ENCODE measurements at regions not wholly inside any gene's neighbourhood (a gene's known extent, or its start where the extent isn't known, plus 50 kb on each side); places are given as distances from the start of the nearest gene placed in this dataset.
"Not testable (repeated sequence)": the region's sequence is repeated elsewhere in the genome, so short reads cannot be mapped to it uniquely, and the experiment has no call there.

DNA sequence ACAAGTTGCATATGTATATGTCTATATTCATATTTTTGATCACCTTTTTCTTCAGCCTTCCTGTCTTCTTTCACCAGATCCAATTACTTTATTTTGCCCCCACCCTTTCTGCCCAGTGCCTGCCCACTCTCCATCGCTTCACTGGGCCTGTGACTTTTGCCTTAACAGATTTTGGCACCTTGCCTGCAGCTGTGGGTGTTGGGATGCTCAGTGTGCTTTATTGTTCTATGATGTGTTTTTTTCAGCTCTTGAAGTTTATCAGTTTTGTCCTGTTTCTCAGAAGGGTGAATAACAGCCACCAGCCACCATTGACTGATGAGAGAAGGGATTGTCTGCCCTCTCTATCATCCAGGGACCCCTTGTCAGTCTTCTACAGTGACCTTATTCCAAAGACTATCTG lies 77.2 kb upstream of the GALNT7 start:
- POLR2A ChIA-PET, result no interaction called here
- Mint-ChIP-seq H3K36me3 (no peaks in the 10 kb centered on the region), H3K4me3 (no peak overlapping the region), H3K27me3 (peaks cover 14% of the 10 kb centered on the region), H3K9me3 (no peaks in the 10 kb centered on the region), H3K27ac (no peak overlapping the region), H3K4me1 (ENCODE audit: low read depth) (no peaks in the 10 kb centered on the region)
- no peak for DNase-seq
- intact Hi-C loops (cut with micrococcal nuclease), result no loop called here
- CTCF ChIA-PET, result interaction anchor here (0.6 kb wide), 1 partner anchor 195 kb away, joined by 3 read pairs; no protein-coding TSS in a partner anchor

DNA sequence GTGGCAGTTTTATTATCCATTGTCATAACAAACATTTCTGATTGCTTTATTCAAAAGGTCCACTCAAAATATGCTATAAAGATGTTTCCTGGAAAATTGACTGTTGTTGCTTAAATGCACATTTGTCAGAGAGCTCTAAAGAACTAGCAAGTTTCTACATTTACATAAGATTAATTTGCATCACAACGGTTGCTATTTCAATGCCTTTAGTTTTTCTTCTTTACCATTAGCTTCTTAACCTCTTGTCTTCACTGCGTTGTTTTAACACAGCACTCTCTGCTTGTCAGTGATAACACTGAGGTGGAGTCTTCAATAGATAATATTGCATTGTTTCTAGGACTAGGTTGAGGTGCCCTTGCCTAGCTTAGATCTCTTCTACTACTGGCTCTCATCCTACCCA lies 76.7 kb upstream of the GALNT7 start:
- Mint-ChIP-seq H3K36me3 (no peaks in the 10 kb centered on the region), H3K27ac (no peak overlapping the region), H3K9me3 (no peaks in the 10 kb centered on the region), H3K27me3 (peaks cover 14% of the 10 kb centered on the region), H3K4me1 (ENCODE audit: low read depth) (no peaks in the 10 kb centered on the region), H3K4me3 (no peak overlapping the region)
- POLR2A ChIA-PET, result no interaction called here
- no peak for DNase-seq
- CTCF ChIA-PET, result interaction anchor here (0.6 kb wide), 1 partner anchor 195 kb away, joined by 3 read pairs; no protein-coding TSS in a partner anchor
- intact Hi-C loops (cut with micrococcal nuclease), result no loop called here

DNA sequence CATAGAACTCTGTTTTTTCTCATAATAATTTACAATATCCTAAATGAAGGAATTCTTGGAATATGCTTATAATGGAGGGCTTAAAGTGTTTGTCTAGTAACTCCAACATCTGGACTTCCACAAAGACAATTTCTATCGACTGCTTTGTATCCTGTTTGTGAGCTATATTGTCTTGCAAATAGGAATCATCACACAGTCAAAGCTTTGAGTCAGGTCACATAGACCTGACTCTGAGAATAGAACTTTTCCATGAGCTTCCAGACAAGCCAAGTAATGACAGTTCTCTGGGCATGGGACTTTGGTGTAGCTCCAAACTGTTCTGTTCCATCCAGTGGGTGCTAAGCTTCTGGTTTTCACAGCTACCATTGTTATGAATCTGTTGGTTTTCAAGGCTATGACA lies 75.2 kb upstream of the GALNT7 start:
- no peaks in the 10 kb centered on the region for H3K36me3 Mint-ChIP-seq
- H3K27me3 Mint-ChIP-seq, result peaks cover 7% of the 10 kb centered on the region
- ChIA-PET CTCF (no interaction called here), POLR2A (no interaction called here)
- H3K9me3 Mint-ChIP-seq, result no peaks in the 10 kb centered on the region
- no peaks in the 10 kb centered on the region for H3K4me1 Mint-ChIP-seq (ENCODE audit: low read depth)
- DNase-seq, result no peak
- H3K4me3 Mint-ChIP-seq, result no peak overlapping the region
- intact Hi-C loops (cut with micrococcal nuclease), result no loop called here
- no peak overlapping the region for H3K27ac Mint-ChIP-seq

DNA sequence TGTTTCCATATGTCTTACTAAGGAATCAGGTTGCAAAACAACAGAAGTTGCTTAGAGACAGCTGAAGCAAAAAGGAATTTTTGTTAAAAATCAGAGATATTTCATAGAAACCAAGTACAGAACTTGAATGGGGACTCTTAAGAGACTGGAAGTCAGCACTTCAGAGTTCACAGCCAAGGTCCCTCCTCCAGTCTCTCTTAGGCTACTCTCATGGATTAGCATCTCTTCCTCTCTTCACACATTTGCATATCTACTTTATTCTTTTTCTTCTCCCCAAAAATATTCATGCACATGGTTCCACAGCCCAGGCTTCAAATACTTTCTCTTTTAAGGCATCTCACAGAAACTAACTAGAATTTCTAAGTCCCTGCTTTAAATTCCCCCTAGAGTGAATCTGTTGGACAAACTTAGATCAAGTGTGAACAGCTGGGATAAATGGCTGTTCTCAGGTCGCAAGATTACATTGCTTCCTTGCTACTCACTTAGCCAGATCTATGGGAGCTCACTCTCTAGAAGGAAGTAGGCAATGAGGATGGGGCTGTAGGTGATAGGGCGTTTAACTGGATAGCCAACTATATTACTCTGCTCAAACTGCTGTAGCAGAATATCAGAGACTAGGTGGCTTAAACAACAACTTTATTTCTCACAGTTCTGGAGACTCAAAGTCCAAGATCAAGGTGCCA lies 73.7 kb upstream of the GALNT7 start:
- Mint-ChIP-seq H3K27me3 (peaks cover 5% of the 10 kb centered on the region), H3K27ac (no peak overlapping the region), H3K9me3 (no peaks in the 10 kb centered on the region), H3K4me3 (no peak overlapping the region), H3K4me1 (ENCODE audit: low read depth) (no peaks in the 10 kb centered on the region), H3K36me3 (no peaks in the 10 kb centered on the region)
- intact Hi-C loops (cut with micrococcal nuclease), result no loop called here
- ChIA-PET CTCF (no interaction called here), POLR2A (no interaction called here)
- no peak for DNase-seq

DNA sequence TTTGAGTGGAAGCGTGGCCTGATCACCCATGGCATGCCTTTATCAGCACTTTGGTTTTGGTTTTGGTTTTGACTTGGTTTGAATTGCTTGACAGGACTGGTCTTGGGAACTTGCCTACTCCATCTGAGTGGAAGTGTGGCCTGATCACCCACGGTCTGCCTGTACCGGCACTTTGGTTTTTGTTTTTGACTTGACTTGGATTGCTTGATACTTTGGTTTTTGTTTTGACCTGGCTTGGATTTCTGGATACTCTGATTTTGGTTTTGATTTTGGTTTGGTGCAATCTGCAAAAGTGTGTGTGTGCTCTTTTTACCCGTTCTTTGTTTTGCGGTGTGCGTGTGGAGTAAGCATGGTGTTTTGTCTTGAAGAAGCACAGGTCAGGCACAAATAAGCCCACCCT lies 69.2 kb upstream of the GALNT7 start:
- POLR2A ChIA-PET; H3K27me3 Mint-ChIP-seq; H3K4me1 Mint-ChIP-seq (ENCODE audit: low read depth); H3K4me3 Mint-ChIP-seq; H3K36me3 Mint-ChIP-seq; CTCF ChIA-PET; H3K9me3 Mint-ChIP-seq; H3K27ac Mint-ChIP-seq; DNase-seq; intact Hi-C loops (cut with micrococcal nuclease): not testable (repeated sequence)

DNA sequence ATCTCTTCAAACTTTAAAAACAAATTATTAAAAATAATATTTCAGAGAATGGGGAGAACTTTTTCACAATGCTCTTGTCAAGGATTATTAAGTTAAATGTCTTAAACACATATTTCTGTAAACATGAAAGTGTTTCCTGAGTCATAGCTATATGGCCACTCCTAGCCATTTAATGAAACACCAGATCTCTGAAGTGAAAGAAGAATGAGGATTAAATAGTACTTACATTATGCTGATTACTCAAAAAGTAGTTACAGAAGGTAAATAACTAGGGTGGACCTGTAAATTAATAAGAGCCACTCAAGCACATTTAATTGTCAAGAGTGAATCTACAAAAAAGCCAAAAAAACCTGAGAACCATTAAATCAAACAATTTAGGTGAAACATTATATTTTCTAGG lies 57.6 kb upstream of the GALNT7 start:
- H3K27ac Mint-ChIP-seq, result no peak overlapping the region
- H3K9me3 Mint-ChIP-seq, result peaks cover 3% of the 10 kb centered on the region
- no peaks in the 10 kb centered on the region for H3K27me3 Mint-ChIP-seq
- no peak for DNase-seq
- H3K36me3 Mint-ChIP-seq, result no peaks in the 10 kb centered on the region
- ChIA-PET POLR2A (no interaction called here), CTCF (no interaction called here)
- no peaks in the 10 kb centered on the region for H3K4me1 Mint-ChIP-seq (ENCODE audit: low read depth)
- H3K4me3 Mint-ChIP-seq, result no peak overlapping the region
- intact Hi-C loops (cut with micrococcal nuclease), result no loop called here

DNA sequence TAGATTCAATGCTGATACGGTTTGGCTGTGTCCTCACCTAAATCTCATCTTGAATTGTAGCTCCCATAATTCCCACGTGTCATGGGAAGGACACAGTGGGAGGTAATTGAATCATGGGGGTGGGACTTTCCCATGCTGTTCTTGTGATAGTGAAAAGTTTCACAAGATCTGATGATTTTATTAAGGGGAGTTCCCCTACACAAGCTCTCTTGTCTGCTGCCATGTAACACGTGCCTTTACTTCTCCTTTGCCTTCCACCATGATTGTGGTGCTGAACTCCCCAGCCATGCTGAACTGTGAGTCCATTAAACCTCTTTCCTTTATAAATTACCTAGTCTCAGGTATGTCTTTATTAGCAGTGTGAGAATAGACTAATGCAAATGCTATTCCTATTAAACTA lies 51.2 kb upstream of the GALNT7 start:
- POLR2A ChIA-PET; DNase-seq; H3K4me1 Mint-ChIP-seq (ENCODE audit: low read depth); intact Hi-C loops (cut with micrococcal nuclease); CTCF ChIA-PET; H3K4me3 Mint-ChIP-seq; H3K36me3 Mint-ChIP-seq; H3K27ac Mint-ChIP-seq; H3K27me3 Mint-ChIP-seq: not testable (repeated sequence)
- peaks cover 15% of the 10 kb centered on the region for H3K9me3 Mint-ChIP-seq
